GM21717 (cell line): ENCODE measurements at regions not wholly inside any gene's neighbourhood (a gene's known extent, or its start where the extent isn't known, plus 50 kb on each side); places are given as distances from the start of the nearest gene placed in this dataset.

Source experiments
- ATAC-seq: cut with Tn5 transposase; IDR thresholded peaks from one replicate; pipeline ENCODE4 v1.9.1; 2021; ENCODE audit warnings: mild to moderate bottlenecking, moderate library complexity; ENCODE audit not compliant: unreplicated experiment

DNA sequence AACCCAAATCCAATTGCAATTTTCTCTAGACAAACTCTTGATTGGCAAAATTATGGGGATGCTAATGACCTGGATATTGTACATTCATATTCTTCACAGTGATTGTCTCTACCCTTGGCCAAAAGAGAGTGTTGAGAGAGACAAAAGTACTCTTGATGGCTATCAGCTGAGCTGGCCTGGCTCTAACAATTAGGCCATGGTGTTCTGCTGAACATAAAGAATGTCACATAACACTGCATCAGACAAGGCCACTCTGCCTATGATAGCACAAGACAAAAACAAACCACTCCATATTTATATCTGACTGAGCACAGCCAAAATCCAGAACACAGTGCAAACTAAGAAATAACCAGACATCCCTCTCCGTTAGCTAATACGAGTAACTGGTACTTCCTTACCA lies 101.7 kb downstream of the ADAMTS1 start:
- no peak for ATAC-seq

DNA sequence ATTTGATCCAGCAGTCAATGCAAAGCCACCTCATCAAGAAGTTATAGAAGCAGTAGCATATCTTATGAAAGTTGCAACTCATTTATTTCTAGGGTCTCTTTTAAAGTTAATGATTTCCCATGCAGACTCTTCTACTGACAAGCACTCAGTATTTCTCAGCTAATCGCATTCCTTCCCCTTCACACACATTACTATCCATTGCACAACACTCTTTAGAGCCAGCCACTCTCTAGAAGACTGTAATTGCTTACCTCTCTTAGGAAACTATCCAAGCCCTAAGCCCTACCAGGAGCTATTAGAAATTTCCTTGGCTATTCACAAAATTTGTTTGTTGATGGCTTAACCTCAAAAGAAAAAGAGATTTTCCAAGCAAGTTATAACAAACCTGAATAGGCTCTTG lies 106.0 kb downstream of the ADAMTS1 start:
- no peak for ATAC-seq

DNA sequence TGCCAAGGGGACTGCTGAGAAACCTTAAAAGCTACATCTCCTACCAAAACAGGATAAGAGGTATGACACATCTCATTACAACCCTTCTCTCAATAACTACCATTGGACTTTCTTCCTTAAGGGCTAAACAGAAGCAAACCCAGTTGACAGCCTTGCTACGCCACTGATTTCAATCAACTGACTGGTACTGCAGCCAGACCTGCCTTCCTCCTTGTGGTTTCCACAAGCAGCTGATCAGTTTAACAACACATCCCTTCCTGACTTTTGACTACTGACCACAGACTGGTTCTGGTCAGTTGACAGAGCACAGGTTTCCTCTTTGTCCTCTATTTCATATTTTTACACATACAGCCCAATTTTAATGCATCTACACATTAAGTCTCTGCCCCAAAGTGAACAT lies 108.8 kb downstream of the ADAMTS1 start:
- no peak for ATAC-seq

DNA sequence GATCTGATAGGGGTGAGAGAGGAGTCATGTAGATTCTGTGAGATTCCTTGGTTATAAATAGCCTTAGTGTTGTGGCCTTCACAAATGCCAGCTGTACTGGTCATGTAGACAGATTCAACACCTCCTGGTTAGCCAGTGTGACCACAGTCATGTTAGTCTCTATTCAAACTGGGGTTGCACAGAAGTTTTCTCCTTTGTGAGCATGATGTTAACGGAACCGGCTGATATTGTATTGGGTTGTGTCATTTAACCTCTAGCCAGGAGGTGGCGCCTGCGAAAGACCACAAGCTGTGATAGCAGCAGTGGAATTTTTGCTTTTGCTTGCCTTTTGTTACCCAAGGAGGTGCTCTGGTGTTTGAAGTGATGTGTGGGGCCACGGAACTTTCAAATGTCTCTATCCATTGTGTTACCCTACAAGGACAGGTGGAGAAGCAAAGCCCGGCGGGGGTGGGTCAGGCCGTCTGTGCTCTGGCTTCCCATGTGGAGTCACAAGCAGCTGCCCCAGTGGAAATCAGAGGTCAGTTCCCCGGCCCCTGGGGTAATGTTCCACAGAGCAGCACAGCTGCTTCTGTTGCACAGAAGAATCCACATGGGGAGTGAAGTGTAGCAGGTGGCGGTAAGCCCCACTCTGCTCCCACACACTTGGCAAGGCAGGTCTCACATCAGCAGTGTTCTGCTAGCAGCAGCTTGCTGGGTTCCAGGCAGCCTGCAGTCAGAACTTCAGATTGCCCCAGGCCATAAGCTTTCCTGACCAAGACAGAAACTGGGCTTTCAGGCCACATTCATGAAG lies 112.6 kb downstream of the ADAMTS1 start:
- ATAC-seq = no peak

DNA sequence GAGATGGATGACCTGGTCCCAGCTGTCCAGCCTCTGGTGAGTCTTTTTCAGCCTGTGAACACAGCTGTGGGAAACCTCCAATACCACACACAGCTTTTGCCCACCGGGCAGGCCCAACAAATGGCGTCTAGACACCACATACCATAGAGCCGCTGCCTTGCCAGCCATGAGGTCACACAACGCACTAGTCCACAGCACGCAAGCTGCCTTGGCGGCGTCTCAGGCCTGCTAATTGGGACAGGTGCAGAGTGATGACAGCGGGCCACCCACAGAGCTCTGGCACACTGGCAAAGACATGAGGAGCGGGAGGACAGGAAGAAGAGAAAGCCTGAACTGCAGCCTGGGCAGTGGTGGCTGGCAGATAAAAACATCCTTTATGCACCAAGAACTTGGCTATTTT lies 125.5 kb downstream of the ADAMTS1 start:
- ATAC-seq = no peak

DNA sequence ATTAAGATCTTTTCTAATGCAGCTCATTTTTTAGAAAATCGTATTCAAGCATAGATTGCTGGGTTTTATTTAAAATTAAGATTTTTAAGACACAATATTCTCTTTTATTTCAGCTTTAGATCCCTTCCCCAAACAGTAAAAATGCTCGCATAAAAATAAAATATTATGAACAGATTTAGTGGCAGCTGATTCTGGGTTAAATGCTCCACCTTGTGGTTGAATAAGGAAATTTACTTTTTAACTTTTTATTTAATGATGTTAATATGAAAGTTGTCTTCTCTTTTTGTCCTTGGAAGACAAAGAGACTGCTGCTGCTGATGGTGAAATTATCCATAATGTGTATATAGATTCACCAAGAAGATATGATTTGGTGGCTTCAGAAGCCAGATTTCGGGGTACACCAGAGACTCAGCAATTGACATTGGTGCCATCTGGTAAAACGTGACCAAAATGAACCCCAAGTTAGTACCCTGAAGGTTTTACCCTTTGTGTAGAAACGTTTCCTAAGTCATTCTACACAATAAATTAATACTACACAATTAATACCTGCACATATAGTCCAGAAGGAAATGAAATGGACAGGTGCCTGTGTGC lies 128.0 kb downstream of the ADAMTS1 start:
- no peak for ATAC-seq

DNA sequence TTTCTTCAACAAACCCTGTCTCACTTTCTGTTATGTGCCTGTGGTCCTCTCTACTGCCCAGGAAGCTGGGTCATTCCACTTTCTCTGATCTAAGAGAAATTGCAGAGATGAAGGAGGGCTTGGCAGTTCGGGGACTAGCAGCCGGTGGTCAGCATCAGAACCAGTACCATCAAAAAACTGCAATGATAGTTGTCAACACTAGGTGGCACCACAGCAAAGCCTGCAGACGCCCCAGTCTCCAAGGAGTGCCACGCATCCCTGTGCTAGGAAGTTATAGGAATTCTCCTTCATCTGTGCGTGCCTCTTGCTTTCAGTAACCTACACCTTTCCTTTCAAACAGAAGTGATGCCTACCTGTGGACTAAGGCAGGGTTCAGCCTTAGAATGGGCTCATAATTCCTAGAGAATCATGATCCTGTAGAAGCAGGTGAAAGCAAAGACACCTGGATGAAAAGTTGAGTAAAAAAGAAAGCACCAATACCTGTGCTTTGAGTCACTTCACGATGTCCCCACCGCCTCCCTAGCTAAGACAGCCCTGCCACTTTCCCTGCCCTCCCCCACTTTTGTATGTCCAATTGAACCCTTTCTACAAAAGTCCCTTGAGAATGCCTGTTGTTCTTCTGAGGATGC lies 129.2 kb downstream of the ADAMTS1 start:
- ATAC-seq = no peak

DNA sequence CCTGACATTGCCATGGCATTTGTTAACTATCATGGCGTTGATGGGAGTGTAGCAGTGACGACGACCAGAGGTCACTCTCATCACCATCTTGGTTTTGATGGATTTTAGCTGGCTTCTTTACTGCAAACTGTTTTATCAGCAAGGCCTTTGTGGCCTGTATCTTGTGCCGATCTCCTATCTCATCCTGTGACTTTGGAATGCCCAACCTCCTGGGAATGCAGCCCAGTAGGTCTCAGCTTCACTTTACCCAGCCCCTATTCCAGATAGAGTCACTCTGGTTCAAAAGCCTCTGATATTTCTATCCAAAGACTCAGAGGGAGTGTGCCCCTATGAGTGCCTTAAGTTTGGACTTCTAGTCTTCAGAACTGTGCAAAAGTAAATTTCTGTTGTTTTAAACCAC lies 130.1 kb downstream of the ADAMTS1 start:
- ATAC-seq = no peak

DNA sequence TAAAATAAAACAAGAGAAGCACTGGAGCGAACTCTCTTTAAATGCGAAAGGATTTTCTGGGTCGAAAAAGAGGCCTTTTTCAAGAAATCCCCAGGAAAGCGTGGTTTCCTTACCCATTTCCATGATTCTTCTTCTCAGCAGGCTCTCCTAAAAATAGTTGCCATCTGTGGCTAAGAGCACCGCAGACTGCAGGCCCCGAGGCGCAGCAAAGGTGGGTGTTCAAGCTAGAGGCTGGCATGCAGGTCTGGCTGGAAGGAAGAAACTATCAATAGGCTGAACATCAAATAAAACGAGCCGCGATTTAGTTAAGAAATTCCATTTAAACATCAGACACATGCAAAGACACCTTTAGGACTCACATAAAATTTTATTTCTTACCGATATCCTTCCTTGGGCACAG lies 135.1 kb downstream of the ADAMTS1 start:
- no peak for ATAC-seq

DNA sequence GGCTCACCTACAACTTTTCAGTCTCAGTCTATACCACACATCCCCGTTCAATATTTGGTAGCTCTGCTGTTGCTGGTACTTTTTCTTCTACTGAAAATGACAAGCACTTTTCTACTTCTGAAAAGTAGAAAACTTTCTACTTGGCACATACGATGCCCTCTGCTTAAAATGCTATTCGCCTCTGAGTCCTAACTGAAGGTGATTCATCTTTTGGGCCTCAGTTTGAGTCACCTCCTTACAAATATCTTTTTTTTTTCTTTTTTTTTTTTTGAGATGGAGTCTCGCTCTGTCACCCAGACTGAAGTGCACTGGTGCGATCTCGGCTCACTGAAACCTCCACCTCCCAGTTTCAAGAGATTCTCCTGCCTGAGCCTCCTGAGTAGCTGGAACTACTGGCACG lies 136.0 kb upstream of the CYYR1 start:
- ATAC-seq = no peak

DNA sequence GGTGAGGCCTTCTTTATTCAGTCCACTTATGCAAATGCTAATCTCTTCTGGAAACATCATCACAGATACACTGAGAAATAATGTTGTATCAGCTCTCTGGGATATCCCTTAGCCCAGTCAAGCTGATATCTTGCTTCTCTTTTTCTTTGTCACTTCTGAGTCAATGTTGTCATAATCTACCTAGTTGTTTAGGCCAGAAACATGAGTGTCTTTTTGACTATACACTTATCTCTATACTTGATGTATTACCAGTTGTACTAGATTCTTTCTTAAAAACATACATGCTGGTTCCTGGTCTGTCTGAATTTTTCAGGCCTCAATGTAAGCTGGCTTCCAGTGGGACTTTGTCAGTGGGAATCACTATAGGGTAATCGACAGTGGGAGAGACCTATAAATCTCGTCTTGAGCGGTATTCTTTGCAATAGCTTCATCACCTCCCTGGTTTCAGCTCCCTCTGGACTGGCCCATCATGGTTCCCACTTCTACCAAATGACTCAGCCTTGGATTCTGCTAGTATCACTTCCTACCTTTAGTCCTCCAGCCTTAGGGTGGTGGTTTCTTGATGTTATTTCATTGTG lies 135.2 kb upstream of the CYYR1 start:
- no peak for ATAC-seq

DNA sequence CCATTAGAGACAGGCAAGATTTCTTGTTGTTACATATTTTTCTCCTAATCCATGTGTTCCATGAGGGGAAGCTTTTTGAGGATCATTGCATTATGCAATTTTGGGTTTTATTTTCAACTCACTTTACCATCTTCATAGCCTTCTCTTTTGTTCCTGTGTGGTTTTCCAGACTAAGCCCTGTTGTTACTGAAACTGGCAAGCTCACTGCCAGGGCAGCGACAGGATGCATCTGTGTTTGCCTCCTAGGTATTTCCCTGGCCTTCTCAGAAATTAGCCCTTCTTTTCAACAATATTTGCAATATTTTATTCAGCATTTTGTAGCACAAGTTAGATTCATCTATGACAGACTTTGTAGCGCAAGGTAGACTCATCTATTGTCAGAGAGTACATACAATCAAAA lies 134.2 kb upstream of the CYYR1 start:
- ATAC-seq = no peak

DNA sequence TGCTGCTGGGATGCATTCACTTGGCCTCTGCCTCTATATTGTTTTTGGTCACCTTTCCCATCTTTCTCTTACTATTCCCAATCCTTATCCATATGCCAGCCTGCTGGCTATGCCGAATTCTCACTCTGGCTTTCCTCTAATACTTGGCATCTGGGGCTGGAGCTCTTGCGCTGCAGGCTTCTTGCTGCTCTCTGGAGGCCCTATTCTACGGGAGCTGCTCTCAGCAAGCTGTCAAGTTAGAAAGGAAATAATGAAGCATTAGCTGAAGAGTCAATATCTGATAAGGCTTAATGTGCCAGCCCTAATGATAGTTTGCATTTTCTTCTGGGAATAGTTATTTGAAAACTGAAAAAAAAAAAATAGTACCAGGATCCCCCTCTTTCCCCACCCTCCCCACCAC lies 125.3 kb upstream of the CYYR1 start:
- no peak for ATAC-seq

DNA sequence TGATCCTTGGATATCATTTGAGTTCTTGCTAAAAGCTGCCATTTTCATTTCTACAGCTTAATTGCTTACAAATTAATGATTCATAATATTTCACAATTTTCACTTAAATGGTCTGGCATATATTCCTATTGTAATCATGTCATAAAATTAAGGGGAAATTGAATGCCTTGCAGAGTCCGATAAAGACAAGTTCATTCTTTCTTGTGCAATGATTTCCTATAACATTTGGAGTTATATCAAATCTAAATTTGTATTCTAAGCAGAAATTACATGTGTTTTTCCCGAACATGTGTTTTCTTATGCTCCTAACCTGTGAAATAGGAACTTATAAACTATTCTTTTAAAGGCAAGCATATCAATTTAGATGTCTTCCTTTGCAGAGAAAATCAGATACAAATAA lies 118.3 kb upstream of the CYYR1 start:
- ATAC-seq = no peak

DNA sequence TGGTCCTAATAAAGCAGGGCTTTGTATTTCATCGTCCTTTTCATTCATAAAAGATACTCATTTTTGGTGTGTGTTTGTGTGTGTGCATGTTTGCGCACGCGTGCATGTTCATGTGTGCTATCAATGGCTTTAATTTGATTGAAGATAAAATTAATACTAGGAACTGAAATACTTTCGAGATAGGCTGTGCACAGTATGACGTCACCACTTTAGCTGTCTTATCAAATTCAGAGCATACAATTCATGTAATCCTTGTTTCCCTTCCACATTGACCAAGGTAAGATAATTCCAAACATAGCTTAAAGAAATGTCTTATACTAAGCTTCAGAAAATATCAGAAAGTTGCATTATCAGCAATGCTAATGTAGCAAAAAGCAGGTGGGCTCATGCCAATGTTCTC lies 113.6 kb upstream of the CYYR1 start:
- no peak for ATAC-seq

DNA sequence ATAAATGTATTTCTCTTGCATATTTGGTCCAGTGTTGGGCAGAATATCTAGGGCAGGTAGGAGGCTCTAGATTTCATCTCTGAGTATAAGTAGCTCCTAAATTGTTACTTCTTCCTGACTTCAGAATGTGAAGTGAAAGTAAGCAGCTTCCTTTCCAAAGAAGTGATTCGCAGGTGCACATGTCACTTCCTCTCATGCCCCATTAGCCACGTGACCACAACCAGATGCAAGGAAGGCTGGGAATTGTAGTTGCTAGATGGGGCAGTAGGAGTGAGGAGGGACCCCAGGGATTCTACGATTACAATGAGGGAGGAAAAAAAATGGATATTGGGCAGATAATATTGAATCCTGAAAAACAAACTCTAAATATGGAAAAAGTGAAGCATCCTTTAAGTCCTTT lies 113.2 kb upstream of the CYYR1 start:
- ATAC-seq = peak; percentile 73

DNA sequence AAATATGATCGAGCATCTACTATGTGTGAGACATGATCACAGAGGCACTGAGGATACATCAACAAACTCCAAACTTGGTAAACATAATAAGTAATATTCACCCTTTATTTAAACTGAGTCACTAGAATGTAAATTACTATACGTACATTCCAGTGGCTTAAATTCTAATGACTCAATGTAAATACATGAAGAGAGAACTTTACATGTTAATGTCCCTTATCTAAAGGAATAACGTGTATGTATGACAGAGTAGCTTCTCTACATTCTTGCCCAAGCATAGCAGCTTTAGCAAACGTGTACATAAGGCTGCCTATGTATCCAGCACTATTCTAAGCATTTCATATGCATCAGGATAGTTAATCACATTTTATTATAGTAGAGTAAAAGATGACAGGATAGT lies 111.8 kb upstream of the CYYR1 start:
- no peak for ATAC-seq

DNA sequence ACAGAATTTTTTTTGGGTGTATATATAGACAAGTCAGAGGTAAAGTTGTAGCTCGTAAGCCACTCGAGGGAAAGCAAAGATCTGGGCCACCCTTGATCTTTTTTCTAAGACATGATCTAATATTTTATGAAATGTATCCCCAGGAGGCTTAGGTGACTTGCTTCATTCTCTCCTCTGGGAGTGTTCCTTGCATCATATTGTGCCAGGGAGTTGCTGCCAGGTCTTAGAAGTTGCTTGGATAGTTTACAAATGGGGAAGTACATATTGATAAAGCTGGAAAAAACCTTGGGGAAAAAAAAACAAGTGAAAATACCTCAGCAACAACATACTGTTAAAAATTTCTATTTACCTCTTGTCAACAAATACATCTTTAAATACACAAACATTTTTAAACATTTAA lies 110.9 kb upstream of the CYYR1 start:
- no peak for ATAC-seq

DNA sequence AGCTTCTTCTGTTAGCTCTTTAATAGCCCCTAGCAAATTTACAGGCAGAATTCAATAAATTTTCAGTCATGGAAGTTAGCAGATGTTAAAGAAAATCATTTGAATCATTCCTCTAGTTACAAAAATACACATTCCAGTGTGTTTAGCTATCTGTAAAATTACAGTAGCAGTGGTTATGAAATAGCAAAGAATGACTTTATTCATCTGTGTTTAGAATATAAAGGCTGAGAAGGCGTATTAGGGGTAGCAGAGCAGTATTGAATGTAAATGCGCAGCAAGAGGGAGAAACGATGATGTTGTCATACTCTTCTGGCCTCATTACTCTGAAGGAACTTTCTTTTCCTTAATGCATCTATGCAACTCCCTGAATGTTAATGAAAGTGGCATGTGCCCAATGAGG lies 106.2 kb upstream of the CYYR1 start:
- no peak for ATAC-seq

DNA sequence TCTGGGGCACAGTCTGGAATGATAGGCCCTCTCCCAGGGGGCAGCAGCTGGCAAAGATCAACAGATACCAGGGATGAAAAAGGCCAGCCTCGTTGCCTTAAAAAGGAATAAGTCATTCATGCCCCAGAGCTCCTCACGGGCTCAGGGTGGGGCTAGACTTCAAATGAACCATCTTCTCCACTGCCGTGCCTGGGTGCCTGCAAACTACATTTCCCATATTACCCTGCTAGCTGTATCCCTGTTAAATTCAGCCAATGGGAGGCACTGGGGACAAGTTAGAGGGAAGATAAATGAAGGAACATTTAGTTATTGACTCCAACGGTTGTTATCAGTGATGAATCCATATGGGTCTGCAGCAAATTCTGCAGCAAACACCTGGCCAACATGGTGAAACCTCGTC lies 101.2 kb upstream of the CYYR1 start:
- no peak for ATAC-seq

DNA sequence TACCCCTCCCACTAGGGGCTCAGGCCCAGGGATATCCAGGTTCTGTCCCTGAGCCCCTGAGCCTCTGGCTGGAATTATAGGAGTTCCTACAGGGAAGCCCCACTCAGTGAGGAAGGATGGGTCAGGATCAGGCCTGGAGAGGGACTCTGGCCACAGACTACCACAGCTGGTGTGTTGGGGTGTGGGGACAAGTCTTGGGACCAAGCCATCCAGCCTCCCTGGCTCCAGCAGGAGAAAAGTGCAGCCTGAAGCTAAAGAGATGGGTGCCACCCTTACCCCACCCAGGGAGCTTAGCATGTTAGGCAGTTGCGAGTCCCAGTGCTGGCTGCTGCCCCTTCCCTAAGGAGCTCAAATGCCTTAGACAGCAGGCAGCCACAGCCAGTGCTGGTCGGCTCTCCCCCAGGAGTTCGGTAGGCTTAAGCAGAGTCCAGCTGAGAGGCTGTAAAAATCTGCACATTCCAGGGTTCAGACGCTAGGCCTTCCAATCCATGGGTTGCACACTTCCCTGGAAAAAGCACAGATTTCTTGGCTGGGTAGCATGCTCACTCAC lies 96.2 kb upstream of the CYYR1 start:
- no peak for ATAC-seq

DNA sequence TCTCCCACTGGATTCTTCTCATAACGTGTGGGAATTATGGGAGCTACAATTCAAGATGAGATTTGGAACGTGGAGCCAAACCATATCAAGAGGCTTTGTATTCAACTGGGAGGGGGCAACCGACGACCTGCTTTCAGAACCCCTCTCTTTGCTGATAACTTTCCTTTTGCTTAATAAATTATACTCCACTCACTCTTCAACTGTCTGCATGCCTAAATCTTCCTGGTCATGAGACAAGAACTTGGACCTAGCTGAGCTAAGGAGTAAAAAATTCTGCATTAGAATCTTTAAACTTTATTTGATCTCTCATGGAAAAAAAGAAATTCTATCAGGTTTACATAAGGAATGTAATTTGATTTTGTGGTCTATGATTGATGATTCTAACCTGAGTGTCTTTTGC lies 86.7 kb upstream of the CYYR1 start:
- ATAC-seq = no peak
